Loucy (cell line): ENCODE measurements at regions not wholly inside any gene's neighbourhood (a gene's known extent, or its start where the extent isn't known, plus 50 kb on each side); places are given as distances from the start of the nearest gene placed in this dataset.

Experiments used
- CTCF ChIP-seq: fragments of 200-600 bp; sonication (generic); conservative IDR thresholded peaks from 2 replicates; pipeline ENCODE4 v1.5.1; 2014; ENCODE audit warnings: mild to moderate bottlenecking, antibody characterized with exemption, low read length
- EZH2phosphoT487 ChIP-seq: fragments of 200-600 bp; IDR thresholded peaks from 2 replicates; pipeline ENCODE4 v1.6.1; 2018; ENCODE audit warnings: antibody characterized with exemption, mild to moderate bottlenecking, moderate library complexity, borderline replicate concordance

- TF ChIP-seq CTCF (no peak), EZH2phosphoT487 (no peak)
Observed at GRCh38 chrX:109843963-109844751, 111.1 kb upstream of the ACSL4 start.
